HG02588 (cell line): ENCODE measurements at regions not wholly inside any gene's neighbourhood (a gene's known extent, or its start where the extent isn't known, plus 50 kb on each side); places are given as distances from the start of the nearest gene placed in this dataset.
"Not testable (repeated sequence)": the region's sequence is repeated elsewhere in the genome, so short reads cannot be mapped to it uniquely, and the experiment has no call there.

Experiments used
- ATAC-seq: cut with Tn5 transposase; IDR thresholded peaks from one replicate; pipeline ENCODE4 v1.9.1; 2021; ENCODE audit warnings: mild to moderate bottlenecking, moderate library complexity; ENCODE audit not compliant: unreplicated experiment

DNA sequence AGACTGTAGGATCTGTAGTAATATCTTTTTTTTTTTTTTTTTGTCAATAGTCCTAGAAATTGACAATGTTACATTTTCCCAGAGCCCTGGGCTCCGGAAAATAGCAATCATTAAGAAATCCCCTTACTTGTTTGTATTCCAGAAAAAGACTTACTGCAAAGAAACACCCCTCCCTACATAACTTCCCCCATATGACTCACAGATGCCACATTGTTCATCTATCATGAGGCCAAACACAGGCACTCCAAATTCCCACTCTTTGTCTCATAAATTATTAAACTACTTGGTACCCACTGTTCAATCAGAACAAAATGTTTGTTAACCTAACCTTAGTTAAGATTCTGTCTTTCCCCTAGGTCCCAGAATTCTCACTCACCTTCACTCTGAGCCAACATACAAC lies 53.5 kb downstream of the TEX51 start:
- no peak for ATAC-seq

DNA sequence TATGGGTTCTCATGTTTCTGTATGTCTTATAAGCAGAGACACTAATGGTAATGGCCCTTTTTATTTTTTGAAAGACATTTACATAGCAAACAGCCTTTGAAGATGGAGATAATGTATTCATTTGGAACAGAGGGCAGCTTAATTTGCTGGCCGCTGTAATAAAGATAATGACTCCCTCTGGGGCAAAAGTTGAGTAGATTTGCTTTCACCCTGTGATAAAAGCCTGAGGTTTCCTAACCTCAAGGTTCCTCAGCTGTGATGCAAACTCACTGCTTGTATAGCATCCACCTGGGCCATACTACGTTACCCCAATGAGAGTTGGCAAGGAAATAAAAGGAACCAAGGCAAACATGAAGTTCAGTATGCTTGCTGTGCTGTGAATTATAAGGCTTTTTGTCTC lies 54.8 kb downstream of the TEX51 start:
- no peak for ATAC-seq

DNA sequence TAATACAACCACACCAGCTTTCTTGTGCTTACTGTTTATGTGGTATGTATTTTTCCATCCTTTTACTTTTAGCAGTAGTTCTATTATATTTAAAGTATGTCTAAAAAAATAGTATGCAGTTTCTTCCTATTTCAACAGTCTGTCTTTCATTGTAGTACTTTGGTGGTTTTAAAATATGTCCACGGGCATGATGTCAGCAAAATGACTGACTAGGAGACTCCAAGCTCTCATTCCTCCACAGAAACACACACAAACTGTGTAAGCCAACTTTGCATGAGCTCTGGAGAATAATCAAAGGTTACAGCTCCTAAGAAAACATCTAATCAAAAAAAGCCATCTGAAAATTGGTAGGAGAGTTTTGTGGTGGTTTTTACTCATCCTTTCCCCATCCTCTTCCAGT lies 56.1 kb downstream of the TEX51 start:
- ATAC-seq, result no peak

DNA sequence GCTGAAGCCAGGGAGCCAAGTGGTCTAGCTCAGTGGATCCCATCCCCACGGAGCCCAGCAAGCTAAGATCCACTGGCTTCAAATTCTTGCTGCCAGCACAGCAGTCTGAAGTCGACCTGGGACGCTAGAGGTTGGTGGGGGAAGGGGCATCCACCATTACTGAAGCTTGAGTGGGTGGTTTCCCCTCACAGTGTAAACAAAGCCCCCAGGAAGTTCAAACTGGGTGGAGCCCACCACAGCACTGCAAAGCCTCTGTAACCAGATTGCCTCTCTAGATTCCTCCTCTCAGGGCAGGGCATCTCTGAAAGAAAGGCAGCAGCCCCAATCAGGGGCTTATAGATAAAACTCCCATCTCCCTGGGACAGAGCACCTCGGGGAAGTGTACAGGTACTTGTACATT lies 58.1 kb downstream of the TEX51 start:
- not testable (repeated sequence) for ATAC-seq

DNA sequence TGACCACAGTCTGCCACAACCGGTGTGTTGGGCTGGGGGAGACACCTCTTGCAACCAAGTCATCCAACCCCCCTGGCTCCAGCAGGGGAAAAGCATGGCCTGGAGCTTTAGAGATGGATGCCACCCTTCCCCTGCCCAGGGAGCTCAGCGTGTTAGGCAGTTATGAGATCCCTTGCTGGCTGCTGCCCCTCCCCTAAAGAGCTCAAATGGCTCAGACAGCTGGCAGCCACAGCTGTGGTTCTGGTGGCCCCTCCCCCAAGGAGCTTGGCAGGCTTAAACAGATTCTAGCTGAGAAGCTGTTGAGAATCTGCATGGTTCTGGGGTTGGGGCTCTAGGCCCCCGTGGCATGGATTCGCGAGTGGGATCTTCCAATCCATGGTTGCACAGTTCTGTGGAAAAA lies 64.7 kb downstream of the TEX51 start:
- no peak for ATAC-seq

DNA sequence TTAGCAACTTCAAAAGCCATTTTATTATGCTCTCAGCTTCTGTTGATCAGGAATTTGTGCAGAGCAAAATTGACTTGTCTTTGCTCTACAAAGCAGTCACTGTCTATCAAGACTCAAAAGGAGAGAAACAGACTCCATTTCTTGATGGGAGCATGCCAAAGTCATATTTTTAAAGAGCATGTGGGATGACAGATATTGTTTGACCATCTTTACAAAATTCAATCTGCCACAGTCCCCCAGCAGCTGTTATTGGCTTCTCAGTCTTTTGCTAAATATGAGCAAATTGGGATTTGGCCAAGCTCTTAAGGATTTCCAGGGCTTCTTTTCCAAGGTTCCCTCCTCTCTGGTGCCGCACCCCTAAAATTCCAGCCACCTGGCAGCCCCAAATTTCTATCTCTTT lies 67.9 kb downstream of the TEX51 start:
- ATAC-seq, result no peak

DNA sequence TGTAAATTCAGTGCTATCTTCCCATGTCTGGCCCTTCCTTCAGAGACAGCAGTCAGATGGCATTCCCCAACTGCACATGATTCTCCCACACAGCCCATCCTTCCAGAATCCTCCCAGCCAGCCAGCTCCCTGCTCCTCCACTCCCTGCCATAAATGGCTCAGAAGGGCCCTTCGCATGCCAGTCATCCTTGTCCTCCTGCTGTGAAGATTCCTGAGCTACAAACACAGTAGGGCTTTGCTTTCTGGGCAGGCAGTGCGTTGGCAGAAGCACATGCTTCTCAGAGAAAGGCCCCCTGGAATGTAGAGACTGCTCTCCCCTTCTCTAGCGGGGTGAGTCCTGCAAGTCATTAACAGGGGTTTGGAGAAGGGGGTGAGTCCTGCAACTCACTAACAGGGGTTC lies 71.9 kb downstream of the TEX51 start:
- ATAC-seq, result no peak

DNA sequence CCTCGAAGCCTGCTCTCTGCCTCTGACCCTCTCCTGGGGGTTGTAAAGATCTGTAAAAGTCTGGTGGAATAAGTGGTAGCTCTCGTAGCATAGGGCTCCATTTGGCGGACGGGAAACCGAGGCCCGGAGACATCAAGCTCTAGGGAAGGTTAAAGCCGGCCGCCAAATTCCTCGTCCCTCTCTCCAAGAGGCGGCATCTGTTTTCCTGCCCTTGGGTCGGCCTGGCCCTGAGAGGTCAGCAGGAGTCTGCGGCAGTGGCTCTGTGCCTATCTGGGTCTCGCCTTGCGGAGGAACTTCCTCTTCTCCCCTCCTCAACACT lies 72.4 kb downstream of the TEX51 start:
- no peak for ATAC-seq

DNA sequence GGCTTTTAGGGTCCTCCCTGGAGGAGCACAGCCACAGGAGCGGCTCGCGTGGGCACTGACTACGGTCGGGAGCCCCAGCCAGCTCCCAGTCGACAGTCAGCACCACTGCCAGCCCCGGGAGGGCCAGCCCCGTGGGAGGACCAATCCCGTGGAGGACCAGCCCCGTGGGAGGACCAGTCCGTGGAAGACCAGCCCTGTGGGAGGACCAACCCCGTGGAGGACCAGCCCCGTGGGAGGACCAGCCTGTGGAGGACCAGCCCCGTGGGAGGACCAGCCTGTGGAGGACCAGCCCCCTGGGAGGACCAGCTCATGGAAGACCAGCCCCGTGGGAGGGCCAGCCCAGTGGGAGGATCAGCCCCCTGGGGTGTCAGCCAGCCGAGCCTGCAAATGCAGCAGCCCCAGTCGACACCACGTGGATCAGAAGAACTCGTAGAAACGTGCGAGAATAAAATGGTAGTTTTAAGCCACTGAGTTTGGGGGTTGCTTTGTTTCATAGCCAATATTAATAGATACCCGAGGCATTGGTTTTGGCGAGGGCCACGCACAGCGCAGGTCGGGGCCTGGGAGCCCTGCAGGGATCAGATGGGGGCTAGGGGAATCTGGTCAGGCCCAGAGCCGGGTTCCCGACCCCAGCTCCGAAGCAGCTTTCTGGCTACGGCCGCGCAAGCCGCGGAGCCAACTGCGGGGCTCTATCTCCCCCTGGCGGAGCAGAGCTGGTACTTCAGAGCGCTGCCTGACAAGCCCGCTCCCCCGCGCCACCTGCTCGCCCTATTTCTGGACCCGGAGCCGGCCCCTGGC lies 73.0 kb downstream of the TEX51 start:
- peak; percentile 88 for ATAC-seq

DNA sequence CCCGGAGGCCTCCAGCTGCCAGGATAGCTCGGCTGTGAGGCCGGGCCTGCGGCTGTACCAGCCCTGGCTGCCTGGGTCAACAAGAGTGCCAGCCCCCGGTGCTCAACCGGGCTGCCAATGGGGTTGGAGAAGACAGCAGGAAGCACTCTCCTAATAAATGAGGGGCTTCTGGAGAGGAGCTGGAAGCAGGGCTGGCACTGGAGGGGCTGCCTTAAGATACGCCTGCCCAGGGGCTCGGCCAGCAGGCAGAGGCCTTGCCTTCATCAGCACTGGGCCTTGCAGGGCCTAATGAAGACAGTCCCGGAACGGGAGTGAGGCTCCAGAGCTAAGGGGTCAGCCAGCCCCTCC lies 73.6 kb downstream of the TEX51 start:
- ATAC-seq, result no peak

DNA sequence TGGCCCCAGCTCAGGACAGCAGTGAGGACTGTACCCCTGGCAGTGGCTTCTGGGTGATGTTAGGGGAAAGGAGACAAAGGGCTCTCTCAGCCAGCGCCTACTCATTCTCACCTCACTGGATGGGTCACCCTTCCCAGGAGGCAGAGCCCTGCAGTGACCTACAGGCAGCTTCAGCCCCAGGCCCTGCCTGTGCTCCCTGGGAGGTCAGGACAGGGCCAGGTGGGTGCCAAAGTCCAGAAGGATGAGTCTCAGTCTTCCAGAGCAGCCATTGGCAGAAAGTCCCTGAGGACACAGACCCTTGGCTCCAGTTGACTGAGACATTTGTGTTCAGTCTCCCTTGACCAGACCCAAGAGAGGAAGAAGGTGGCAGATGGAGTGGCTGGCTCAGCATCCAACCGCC lies 75.1 kb downstream of the TEX51 start:
- no peak for ATAC-seq

DNA sequence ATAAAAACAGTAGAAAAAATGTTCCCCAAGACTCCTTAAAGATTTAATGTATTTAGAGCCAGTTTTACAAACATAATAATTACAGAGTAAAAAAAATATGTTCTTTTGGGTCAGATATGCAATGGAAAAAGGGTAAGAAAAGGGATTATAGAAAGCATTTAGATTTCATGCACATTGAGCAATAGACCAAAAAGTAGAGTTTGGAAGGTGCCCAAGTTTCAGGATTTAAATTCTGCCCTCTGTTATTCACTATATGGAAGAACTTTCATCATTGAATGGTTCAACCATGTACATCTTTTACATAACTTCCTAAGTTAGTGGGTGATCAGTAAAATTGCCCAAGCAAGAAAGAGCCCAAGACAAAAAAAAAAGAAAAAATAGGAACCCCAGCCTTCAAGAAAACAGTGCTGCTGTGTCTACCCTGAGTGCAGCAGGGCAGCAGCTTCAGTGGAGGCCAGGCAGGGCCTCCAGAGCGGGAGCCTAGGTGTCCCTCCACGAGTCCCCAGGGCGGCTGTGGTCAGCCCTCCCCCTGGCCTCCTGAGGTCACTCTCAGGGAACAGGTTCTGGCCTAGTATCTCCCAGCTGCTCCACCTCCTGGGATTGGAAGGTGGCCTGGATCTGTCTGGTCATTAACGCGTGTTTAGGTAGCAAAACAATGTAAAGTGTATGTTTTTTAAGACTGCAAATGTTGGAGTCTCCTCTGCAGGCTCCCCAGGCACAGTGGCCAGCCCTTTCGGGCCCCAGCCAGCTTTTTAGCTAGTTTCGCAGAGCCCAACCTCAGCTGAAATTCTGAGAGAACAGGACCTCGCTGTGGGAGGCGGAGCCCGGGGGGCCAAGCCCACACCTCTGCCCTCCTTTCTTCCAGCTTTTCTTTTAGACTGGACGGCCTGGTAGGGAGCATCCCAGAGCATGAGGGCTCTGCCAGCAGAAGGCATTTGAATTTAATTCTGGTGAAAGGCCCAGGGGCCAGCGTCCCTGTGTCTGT lies 77.3 kb downstream of the TEX51 start:
- ATAC-seq, result no peak

DNA sequence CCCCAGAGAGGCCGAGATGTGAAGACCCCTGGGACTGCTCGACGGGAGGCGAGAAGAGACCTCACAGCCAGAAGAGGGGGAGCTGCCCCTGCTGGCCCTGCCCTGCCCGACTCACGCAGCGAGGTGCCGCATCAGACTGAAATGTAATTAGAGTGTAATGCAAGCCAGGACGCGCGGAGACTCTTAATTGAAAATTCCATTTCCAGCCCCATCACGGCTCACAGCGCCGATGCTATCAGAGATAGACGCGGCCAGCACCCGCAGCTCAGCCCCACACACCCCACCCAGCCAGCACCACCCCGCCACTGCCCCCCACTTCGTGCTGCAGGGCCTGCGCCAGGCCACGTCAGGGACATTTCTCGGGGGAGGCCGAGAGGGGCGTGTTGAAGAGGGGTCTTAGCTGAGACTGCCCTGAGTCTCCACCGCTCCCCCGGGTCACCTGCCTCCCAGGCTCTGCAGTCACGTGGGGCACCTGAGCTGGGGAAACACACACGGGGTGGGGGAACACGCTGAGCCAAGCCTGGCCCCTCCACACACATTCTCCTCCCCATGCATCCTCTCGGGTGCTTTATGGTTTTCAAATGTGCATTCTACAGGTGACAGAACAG lies 78.1 kb downstream of the TEX51 start:
- no peak for ATAC-seq

DNA sequence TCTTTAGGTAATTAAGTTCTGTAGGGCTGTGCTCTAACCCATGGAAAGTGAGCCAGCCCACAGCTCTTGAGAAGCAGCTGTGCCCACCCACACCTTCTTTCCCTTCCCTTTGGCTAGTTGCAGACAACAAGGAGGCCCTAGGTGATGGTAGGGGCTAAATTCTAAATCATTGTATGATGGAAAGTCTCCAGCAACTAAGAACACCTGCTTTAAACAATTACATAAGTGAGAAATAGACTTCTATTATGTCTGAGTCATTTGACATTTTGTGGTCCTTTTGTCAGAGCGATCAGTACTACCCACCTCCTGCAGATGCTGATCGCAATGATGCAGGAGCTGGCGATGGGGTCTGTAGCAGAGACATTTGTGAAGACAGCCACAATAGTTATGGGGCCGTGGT lies 79.6 kb downstream of the TEX51 start:
- ATAC-seq, result no peak

DNA sequence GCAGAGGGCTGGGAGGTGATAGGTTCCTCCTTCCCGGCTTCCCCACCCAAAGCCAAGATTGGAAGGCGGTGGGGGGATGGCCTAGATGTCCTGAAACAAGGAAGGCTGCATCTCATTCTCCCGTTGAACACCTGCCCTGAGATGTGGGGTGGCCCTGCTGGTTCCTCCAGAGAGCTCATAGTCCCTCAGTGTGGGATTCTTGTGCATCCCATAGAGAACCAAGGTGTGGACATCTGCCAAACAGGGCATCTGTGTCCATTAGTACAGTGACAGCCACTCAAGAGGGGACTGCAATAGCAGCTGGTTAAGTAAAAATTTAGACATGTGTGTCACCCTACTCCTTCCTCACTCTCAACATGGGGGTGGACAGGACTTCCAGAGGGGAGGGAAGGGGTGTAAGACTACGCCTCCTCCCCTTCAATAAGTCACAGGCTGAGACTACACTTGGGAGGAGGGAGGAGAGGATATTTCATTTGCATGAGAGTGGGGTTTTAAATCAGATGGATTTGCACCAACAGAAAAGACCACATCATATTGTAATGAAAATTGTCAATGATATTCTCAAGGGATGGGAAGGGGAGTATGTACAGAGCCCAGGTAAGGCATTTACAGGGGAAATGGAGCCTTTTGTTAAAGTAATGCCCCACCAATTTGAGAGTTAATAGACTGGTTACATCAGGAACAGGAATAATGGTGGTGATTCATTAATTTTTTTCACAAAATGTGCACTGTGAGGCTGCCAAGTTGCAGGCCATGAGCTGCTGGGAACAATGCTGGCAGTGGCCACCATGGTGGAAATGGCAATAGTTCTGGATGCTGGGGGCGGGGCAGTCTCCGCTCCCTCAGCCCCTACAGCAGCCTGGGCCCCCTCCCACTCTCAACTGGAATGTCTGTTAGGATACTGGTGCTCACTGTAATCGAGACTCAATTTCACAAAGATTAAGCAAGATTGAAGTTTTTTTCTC lies 80.6 kb downstream of the TEX51 start:
- ATAC-seq, result no peak

DNA sequence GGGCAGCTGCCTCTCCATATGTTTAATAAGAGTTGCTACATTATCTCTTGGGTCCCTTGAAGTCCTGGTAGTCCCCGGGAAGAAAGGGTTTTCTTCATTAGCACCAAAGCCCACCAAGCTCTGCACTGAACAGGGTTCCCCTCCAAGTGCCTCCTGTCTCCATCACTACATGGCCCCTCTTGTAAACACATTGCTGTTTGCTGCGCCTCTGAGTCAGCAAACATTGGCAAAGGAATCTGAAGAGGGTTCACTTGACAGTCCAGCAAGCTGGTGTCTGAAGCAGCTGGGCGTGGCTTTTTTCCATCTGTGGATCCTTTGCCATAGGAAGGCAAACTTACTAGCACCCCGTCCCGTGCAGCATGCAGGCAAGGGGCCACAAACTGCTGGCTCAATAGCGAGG lies 82.8 kb downstream of the TEX51 start:
- no peak for ATAC-seq

DNA sequence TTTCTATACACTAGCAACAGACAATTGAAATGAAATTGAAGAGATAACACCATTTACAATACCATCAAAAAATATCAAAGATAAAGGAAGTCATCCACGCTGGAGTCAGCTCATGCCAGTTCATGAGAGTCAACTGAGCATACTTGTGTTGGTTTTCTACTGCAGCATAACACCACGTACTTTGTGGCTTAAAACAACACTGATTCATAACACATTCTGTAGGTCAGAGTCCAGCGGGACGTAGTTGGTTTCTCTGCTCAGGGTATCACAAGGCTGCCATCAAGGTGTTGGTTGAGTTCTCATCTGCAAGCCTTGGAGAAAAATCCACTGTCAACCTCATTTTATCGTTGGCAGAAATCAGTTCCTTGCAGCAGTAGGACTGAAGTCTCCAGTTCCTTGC lies 84.2 kb downstream of the TEX51 start:
- no peak for ATAC-seq

DNA sequence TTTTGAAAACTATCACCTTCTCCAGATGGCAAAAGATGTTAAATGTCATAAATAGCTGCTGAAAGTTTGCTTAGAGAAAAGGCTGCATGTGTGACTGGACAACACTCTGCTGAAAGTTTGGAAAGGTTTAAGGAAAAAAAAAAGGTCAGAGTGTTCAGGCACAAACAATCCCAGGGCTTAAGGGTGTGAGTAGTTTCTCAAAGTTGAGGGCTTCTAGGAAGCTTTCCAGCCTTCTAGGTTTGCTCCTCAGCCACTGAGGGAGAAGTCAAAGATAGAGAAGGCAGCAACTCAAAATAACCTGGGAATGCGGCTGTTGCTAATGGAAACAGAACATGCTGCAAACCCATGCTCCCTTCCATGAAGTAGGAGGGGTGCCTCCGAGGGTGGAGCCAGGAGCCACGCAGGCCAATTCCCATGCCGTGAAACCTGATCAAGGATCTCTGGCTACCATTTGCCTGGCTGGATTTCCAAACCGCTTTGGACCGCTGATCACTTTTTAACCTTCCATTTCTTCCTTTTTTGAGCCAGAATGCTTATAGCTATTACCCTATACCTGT lies 88.0 kb downstream of the TEX51 start:
- no peak for ATAC-seq

DNA sequence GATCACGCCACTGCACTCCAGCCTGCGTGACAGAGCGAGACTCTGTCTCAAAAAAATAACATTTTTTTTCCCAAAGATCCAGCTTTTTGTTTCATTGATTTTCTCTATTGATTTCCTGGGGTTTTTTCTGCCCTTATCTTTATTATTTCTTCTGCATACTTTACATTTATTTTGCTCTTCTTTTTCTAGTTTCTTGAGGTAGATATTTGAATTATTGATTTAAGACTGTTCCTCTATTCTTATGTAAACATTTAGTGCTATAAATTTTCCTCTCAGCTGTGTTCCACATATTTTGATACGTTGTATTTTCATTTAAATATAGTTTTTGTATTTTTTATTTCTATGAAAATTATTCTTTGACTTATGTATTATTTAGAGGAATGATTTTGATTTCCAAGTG lies 89.8 kb downstream of the TEX51 start:
- ATAC-seq, result no peak

DNA sequence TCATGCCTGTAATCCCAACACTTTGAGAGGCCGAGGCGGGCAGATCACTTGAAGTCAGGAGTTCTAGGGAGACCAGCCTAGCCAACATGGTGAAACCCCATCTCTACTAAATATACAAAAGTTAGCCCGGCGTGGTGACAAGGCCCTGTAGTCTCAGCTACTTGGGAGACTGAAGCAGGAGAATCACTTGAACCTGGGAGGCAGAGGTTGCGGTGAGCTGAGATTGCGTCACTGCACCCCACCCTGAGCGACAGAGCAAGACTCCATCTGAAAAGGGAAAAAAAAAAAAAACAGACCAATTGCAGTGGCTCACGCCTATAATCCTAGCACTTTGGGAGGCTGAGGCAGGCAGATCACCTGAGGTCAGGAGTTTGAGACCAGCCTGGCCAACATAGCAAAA lies 90.4 kb downstream of the TEX51 start:
- ATAC-seq, result not testable (repeated sequence)
